ENCODE measurements at regions not wholly inside any gene's neighbourhood (a gene's known extent, or its start where the extent isn't known, plus 50 kb on each side); places are given as distances from the start of the nearest gene placed in this dataset.

GRCh38 chr14:85358136-85358785 lies 171.7 kb upstream of the FLRT2 start:
- Histone ChIP-seq H2AFZ (ENCODE audit: low read depth, low read length) (no peak overlapping the region), H2BK5ac (ENCODE audit: low read depth, low read length, poor library complexity, severe bottlenecking) (no peak overlapping the region), H3K27ac (ENCODE audit: low read length, poor library complexity, severe bottlenecking) (no peak overlapping the region), H2BK120ac (ENCODE audit: low read depth, low read length) (no peak overlapping the region), H3K23ac (ENCODE audit: low read length in 2 of 2) (no peak overlapping the region), H3K9ac (ENCODE audit: low read length) (no peak overlapping the region), H3K79me1 (replicated peaks; ENCODE audit: low read length, poor library complexity, severe bottlenecking) (no peaks in the 10 kb centered on the region), H3K4me1 (ENCODE audit: control insufficient read depth, insufficient read depth, low read depth, low read length) (no peaks in the 10 kb centered on the region), H3K4me2 (ENCODE audit: low read length, poor library complexity, severe bottlenecking) (no peak overlapping the region), H3K4me3 (ENCODE audit: insufficient read depth in 1 of 2, low read depth in 1 of 2, low read length in 2 of 2) (no peak overlapping the region), H3K4ac (ENCODE audit: low read depth in 1 of 2, low read length in 2 of 2) (no peak overlapping the region), H2AK5ac (ENCODE audit: low read length, severe bottlenecking) (no peak overlapping the region), H3K36me3 (ENCODE audit: control insufficient read depth in 1 of 2, insufficient read depth in 2 of 2, low read depth in 1 of 2, low read length in 2 of 2) (no peaks in the 10 kb centered on the region), H3K9me3 (ENCODE audit: control insufficient read depth, low read length) (peaks cover 14% of the 10 kb centered on the region), H2BK15ac (ENCODE audit: low read depth, poor library complexity, severe bottlenecking) (no peak overlapping the region), H3K27me3 (ENCODE audit: control insufficient read depth in 1 of 2, insufficient read depth in 1 of 2, low read length in 2 of 2) (no peaks in the 10 kb centered on the region), H3K18ac (ENCODE audit: low read depth in 1 of 2, low read length in 2 of 2) (no peak overlapping the region), H3K14ac (ENCODE audit: low read length in 2 of 2) (no peak overlapping the region), H4K91ac (ENCODE audit: low read length) (no peak overlapping the region), H4K8ac (ENCODE audit: low read length) (no peak overlapping the region), H2BK12ac (ENCODE audit: low read length in 2 of 2) (no peak overlapping the region)
- DNase-seq: no peak
- 100% methylated on average over 1 of the region's 1 CpG for WGBS

GRCh38 chr14:85359505-85359904 lies 170.4 kb upstream of the FLRT2 start:
- H4K8ac ChIP-seq (ENCODE audit: low read length): no peak overlapping the region
- H2BK120ac ChIP-seq (ENCODE audit: low read depth, low read length): no peak overlapping the region
- no peak overlapping the region for H3K4ac ChIP-seq (ENCODE audit: low read depth in 1 of 2, low read length in 2 of 2)
- H3K36me3 ChIP-seq (ENCODE audit: control insufficient read depth in 1 of 2, insufficient read depth in 2 of 2, low read depth in 1 of 2, low read length in 2 of 2): no peaks in the 10 kb centered on the region
- no peak overlapping the region for H4K91ac ChIP-seq (ENCODE audit: low read length)
- no peak overlapping the region for H3K4me2 ChIP-seq (ENCODE audit: low read length, poor library complexity, severe bottlenecking)
- no peak overlapping the region for H2BK12ac ChIP-seq (ENCODE audit: low read length in 2 of 2)
- H3K14ac ChIP-seq (ENCODE audit: low read length in 2 of 2): no peak overlapping the region
- H3K79me1 ChIP-seq (replicated peaks; ENCODE audit: low read length, poor library complexity, severe bottlenecking): no peaks in the 10 kb centered on the region
- H2AK5ac ChIP-seq (ENCODE audit: low read length, severe bottlenecking): no peak overlapping the region
- no peak for DNase-seq
- H3K4me1 ChIP-seq (ENCODE audit: control insufficient read depth, insufficient read depth, low read depth, low read length): no peaks in the 10 kb centered on the region
- H3K23ac ChIP-seq (ENCODE audit: low read length in 2 of 2): no peak overlapping the region
- H2BK15ac ChIP-seq (ENCODE audit: low read depth, poor library complexity, severe bottlenecking): no peak overlapping the region
- no peak overlapping the region for H2AFZ ChIP-seq (ENCODE audit: low read depth, low read length)
- no peak overlapping the region for H3K4me3 ChIP-seq (ENCODE audit: insufficient read depth in 1 of 2, low read depth in 1 of 2, low read length in 2 of 2)
- H2BK5ac ChIP-seq (ENCODE audit: low read depth, low read length, poor library complexity, severe bottlenecking): no peak overlapping the region
- H3K9me3 ChIP-seq (ENCODE audit: control insufficient read depth, low read length): peaks cover 2% of the 10 kb centered on the region
- H3K9ac ChIP-seq (ENCODE audit: low read length): no peak overlapping the region
- H3K27me3 ChIP-seq (ENCODE audit: control insufficient read depth in 1 of 2, insufficient read depth in 1 of 2, low read length in 2 of 2): no peaks in the 10 kb centered on the region
- H3K27ac ChIP-seq (ENCODE audit: low read length, poor library complexity, severe bottlenecking): no peak overlapping the region
- no peak overlapping the region for H3K18ac ChIP-seq (ENCODE audit: low read depth in 1 of 2, low read length in 2 of 2)

- H3K14ac ChIP-seq (ENCODE audit: low read length in 2 of 2): no peak overlapping the region
- H4K8ac ChIP-seq (ENCODE audit: low read length): no peak overlapping the region
- H3K23ac ChIP-seq (ENCODE audit: low read length in 2 of 2): no peak overlapping the region
- no peak overlapping the region for H2BK5ac ChIP-seq (ENCODE audit: low read depth, low read length, poor library complexity, severe bottlenecking)
- H3K4ac ChIP-seq (ENCODE audit: low read depth in 1 of 2, low read length in 2 of 2): no peak overlapping the region
- H3K27ac ChIP-seq (ENCODE audit: low read length, poor library complexity, severe bottlenecking): no peak overlapping the region
- H3K79me1 ChIP-seq (replicated peaks; ENCODE audit: low read length, poor library complexity, severe bottlenecking): no peaks in the 10 kb centered on the region
- 74% methylated on average over 2 of the region's 2 CpGs for WGBS
- no peak overlapping the region for H2AFZ ChIP-seq (ENCODE audit: low read depth, low read length)
- H2BK15ac ChIP-seq (ENCODE audit: low read depth, poor library complexity, severe bottlenecking): no peak overlapping the region
- no peaks in the 10 kb centered on the region for H3K4me1 ChIP-seq (ENCODE audit: control insufficient read depth, insufficient read depth, low read depth, low read length)
- H3K36me3 ChIP-seq (ENCODE audit: control insufficient read depth in 1 of 2, insufficient read depth in 2 of 2, low read depth in 1 of 2, low read length in 2 of 2): no peaks in the 10 kb centered on the region
- no peak overlapping the region for H2BK12ac ChIP-seq (ENCODE audit: low read length in 2 of 2)
- H3K9ac ChIP-seq (ENCODE audit: low read length): no peak overlapping the region
- no peaks in the 10 kb centered on the region for H3K27me3 ChIP-seq (ENCODE audit: control insufficient read depth in 1 of 2, insufficient read depth in 1 of 2, low read length in 2 of 2)
- H3K4me3 ChIP-seq (ENCODE audit: insufficient read depth in 1 of 2, low read depth in 1 of 2, low read length in 2 of 2): no peak overlapping the region
- no peak overlapping the region for H4K91ac ChIP-seq (ENCODE audit: low read length)
- no peak overlapping the region for H3K4me2 ChIP-seq (ENCODE audit: low read length, poor library complexity, severe bottlenecking)
- no peak overlapping the region for H2AK5ac ChIP-seq (ENCODE audit: low read length, severe bottlenecking)
- no peak overlapping the region for H2BK120ac ChIP-seq (ENCODE audit: low read depth, low read length)
- no peaks in the 10 kb centered on the region for H3K9me3 ChIP-seq (ENCODE audit: control insufficient read depth, low read length)
- no peak for DNase-seq
- H3K18ac ChIP-seq (ENCODE audit: low read depth in 1 of 2, low read length in 2 of 2): no peak overlapping the region
These were observed 166.6 kb upstream of the FLRT2 start for GRCh38 chr14:85363358-85363757.

- H2AFZ ChIP-seq (ENCODE audit: low read depth, low read length): no peak overlapping the region
- H4K91ac ChIP-seq (ENCODE audit: low read length): no peak overlapping the region
- WGBS: 87% methylated on average over 3 of the region's 4 CpGs
- no peak overlapping the region for H3K4me2 ChIP-seq (ENCODE audit: low read length, poor library complexity, severe bottlenecking)
- no peak overlapping the region for H3K18ac ChIP-seq (ENCODE audit: low read depth in 1 of 2, low read length in 2 of 2)
- no peak overlapping the region for H3K14ac ChIP-seq (ENCODE audit: low read length in 2 of 2)
- no peak overlapping the region for H2BK120ac ChIP-seq (ENCODE audit: low read depth, low read length)
- no peak overlapping the region for H3K23ac ChIP-seq (ENCODE audit: low read length in 2 of 2)
- no peak overlapping the region for H2AK5ac ChIP-seq (ENCODE audit: low read length, severe bottlenecking)
- no peak for DNase-seq
- H3K36me3 ChIP-seq (ENCODE audit: control insufficient read depth in 1 of 2, insufficient read depth in 2 of 2, low read depth in 1 of 2, low read length in 2 of 2): no peaks in the 10 kb centered on the region
- no peak overlapping the region for H4K8ac ChIP-seq (ENCODE audit: low read length)
- H3K9ac ChIP-seq (ENCODE audit: low read length): no peak overlapping the region
- H2BK15ac ChIP-seq (ENCODE audit: low read depth, poor library complexity, severe bottlenecking): no peak overlapping the region
- H3K27me3 ChIP-seq (ENCODE audit: control insufficient read depth in 1 of 2, insufficient read depth in 1 of 2, low read length in 2 of 2): no peaks in the 10 kb centered on the region
- H3K27ac ChIP-seq (ENCODE audit: low read length, poor library complexity, severe bottlenecking): no peak overlapping the region
- H3K4ac ChIP-seq (ENCODE audit: low read depth in 1 of 2, low read length in 2 of 2): no peak overlapping the region
- no peaks in the 10 kb centered on the region for H3K79me1 ChIP-seq (replicated peaks; ENCODE audit: low read length, poor library complexity, severe bottlenecking)
- no peak overlapping the region for H2BK12ac ChIP-seq (ENCODE audit: low read length in 2 of 2)
- no peak overlapping the region for H3K4me3 ChIP-seq (ENCODE audit: insufficient read depth in 1 of 2, low read depth in 1 of 2, low read length in 2 of 2)
- no peaks in the 10 kb centered on the region for H3K4me1 ChIP-seq (ENCODE audit: control insufficient read depth, insufficient read depth, low read depth, low read length)
- H2BK5ac ChIP-seq (ENCODE audit: low read depth, low read length, poor library complexity, severe bottlenecking): no peak overlapping the region
- H3K9me3 ChIP-seq (ENCODE audit: control insufficient read depth, low read length): no peaks in the 10 kb centered on the region
These were observed 163.7 kb upstream of the FLRT2 start for GRCh38 chr14:85366226-85366625.
